ENCODE measurements at regions not wholly inside any gene's neighbourhood (a gene's known extent, or its start where the extent isn't known, plus 50 kb on each side); places are given as distances from the start of the nearest gene placed in this dataset.

DNA sequence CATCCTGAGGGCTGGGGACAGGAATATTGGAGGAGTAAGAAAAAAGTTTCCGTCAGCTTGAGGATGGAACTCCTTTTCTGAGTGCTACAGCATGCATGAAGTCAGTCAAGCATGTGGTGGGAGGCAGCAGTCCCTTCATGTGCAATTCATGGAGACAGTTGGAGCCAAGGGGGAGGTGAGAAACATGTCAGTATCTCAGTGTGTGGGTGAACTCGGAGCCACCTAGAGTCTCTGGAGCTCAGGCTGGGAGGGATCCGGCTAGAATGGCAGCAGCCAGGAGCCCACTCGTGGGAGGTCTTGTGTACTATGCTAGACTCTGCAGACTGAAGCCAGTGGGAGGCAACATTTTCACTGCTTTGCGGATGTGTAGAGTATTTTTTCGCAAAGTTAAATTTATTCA, 60.3 kb downstream of the AVPR1A start:
- no peak for DNase-seq (ENCODE audit: extremely low read depth, low read depth)

DNA sequence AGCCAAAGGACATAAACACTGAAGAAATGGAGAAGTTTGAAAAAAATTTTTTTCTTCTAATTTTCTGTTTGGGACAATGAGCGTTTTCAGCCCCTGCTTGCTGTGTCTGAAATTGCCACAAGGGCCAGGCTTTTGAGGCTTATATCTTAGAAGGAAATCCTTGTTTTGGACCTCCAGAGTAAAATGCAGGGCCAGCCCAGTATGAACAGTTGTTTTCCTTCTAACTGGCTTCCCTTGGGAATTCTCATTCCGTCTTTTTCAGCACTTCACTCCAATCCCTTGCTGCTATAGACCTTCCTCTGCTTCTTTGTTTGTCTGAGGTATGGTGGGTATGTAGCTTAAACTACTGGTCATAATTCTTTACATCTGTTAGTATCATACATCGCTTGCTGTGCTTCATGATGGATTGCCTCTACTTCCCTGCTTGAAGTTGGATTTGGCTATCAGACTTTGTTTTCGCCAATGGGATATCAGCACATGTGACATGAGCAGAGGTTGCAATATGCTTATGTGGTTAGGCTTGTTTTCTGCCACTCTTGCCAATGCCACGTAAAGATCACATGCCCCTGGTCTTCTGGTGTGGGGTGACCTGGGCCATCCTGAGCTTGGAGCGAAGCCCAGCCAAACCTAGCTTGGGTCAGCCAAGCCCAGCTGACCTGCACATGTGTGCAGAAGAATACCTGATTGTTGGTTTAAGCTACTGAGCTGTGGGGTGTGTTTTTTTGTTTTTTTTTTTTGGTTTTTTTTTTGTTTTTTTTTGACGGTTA, 64.7 kb downstream of the AVPR1A start:
- DNase-seq (ENCODE audit: extremely low read depth, low read depth) = no peak

DNA sequence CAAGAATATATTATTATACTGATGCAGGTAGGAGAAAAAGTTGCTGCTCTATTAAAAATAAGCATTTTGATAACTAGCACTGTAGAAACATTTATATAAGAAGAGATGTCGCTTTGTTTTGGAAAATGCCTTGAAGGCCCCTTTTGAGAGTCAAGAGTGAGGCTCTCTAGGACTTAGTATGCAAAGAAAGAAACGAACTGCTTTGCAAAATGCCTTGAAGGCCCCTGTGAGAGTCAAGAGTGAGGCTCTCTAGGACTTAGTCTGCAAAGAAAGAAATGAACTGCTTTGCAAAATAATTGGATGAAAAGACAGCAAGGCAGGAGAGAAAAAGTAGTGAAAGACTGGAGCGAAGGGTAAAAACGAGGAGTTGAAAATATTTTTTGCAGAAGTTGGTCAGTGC, 65.9 kb downstream of the AVPR1A start:
- no peak for DNase-seq (ENCODE audit: extremely low read depth, low read depth)

DNA sequence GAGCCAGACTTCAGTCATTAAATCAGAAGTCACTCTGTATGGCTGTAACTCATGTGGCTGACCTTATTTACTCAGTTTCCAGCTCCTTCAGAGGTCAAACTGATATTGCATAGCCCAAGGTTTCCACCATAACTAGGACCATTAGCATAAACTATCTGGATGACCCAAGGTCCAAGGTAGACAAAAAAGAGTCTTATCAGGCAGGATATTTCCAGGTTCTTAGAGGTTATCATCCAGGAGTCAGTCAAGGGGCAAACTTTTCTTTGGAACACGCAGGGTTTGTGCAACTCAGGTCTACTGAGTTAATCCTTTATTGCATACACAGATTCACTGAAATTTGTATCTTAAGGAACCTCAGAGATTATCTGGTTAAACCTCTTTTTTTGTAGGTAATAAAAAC, 66.5 kb downstream of the AVPR1A start:
- DNase-seq (ENCODE audit: extremely low read depth, low read depth) = no peak

DNA sequence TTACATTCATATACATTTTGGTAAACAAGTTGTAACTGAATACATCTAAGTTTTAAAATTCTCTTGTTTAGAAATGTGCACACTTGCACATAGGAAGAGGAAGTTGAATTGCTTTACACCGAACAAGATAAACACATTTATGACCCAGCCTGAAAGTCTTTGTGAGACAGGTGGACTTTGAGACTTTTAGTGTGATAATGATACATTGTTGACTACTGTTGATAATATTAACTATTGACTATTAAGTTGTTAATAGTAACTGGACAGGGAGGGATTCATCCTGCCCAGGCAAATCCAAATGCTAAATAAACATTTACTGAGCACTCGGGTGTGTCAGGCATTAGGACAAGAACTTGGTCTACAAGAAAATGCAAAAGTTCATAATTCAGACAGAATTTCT, 68.0 kb downstream of the AVPR1A start:
- DNase-seq (ENCODE audit: extremely low read depth, low read depth) = no peak

DNA sequence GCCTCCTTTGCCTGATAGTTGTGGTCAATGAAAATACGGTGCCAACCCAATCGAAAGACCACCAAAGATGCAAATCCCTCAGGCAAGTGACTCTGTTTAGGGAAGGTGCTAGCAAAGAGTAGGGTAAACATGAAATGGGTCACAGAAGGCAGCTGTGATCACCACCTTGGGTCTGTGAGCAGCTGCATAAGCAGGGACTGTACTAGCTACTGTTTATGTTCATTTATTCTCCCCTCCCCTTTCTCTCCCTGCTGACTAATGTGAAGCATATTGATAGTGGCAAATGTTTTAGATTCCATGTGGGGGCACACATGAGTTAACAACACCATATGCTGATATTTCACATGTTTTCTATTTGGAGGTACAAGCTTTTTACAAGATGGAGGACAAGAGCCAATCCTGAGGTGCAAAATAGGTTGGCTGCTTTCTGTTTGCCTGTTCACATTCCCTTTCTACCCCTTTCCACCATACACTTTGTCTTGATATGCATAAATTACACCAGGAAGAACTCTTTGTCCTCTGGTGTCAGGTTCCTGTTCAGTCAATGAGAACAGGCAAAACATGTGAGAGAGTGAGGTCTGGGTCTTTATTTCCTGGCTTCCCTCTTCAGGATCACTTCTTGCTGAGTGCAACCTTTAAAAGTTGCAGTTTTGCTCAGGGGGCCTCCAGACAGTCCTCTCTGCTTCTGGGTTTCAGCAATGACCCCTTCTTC, 71.1 kb downstream of the AVPR1A start:
- DNase-seq (ENCODE audit: extremely low read depth, low read depth) = no peak

DNA sequence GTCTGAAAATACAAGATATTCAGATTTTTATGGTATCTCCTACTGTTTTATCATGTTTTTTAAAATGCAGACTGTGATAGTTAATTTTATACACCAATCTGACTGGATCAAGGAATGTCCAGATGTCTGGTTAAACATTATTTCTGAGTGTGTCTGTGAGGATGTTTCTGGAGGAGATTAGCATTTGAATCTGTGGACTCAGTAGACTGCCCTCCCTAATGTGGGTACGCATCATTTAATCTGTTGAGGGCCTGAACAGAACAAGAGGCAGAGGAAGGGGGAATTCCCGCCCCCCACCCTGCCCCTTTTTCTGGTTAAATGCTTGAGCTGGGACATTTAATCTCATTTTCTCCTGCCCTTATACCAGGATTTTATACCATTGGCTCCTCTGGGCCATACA, 72.1 kb downstream of the AVPR1A start:
- DNase-seq (ENCODE audit: extremely low read depth, low read depth) = no peak

DNA sequence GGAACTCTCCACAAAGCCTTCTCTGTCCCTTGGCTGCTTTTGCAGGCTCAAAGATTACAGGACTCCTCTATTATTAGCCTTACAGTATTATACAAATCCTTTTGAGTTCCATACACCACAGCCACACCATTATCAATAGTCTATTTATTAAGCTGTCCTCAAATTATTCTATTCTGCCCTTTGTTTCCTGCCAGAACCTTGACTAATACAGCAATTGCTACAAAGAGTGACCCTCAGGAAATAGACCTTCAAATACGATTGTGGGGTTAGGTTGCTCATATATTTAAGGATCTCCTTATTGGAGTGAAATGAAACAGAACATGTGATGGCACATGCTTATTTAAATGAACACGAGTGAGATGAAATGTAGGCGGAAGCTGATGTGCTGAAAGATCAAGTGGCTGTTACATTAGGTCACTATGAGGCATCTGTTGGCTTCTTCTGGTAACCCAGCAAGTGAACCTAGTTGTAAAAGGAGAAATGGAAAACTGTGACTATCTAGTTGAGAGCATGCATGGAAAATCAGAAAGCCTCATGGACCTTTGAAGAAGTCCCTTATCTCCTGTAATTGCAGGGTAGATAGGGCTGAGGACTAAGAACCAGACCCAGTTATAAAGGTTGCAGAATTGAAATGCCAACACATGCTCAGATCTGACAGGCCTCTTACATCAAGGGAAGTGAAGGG, 75.5 kb downstream of the AVPR1A start:
- no peak for DNase-seq (ENCODE audit: extremely low read depth, low read depth)

DNA sequence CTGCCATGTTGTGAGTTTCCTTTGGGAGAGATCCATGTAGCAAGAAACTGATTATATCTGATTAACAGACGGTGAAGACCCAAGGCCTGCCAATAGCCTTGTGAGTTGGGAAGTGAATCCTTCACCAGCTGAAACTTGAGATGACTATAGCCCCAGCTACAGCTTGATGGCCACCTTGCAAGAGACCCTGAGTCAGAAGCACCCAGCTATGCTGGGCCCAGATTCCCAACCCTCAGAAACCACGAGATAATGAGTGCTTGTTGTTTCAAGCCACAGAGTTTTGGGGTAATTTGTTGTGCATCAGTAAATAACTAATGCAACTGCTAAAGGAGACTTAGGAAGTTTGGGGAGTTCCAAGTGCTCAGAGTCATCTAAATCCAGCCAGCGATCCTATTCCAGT, 80.3 kb downstream of the AVPR1A start:
- no peak for DNase-seq (ENCODE audit: extremely low read depth, low read depth)

DNA sequence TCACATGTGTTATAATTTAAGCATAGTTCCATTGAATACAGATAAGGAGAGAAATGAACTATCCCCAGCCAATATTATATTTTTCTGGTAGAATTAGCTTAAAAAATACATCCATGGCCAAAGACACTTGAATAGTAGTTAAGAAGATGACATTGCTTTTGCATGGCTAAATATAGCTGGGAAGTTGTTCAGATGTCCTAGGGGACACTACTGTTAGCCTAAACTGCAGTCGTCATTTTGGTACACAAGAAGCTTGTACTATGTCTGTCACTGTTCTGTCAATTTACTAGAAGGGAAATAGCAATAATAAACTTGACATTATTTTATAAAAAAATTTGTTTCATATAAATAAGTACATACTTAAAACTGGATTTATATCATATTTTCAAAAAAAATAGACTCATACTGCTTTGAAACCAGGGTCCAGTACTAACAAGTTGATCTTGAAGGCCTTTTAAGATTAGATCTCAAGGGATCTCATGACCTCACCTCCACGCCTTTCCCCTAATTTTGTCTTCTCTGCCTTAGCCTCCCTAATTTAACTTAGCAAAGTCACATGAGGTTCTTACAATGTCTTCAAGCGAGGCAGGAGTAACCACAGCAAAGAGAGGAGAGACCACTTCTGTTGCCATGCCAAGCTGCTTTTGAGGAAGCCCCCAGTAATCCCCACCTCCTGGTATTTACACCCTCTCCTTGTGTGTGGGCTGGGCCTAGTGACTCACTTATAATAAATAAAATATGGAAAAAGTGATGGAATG, 81.0 kb downstream of the AVPR1A start:
- no peak for DNase-seq (ENCODE audit: extremely low read depth, low read depth)

DNA sequence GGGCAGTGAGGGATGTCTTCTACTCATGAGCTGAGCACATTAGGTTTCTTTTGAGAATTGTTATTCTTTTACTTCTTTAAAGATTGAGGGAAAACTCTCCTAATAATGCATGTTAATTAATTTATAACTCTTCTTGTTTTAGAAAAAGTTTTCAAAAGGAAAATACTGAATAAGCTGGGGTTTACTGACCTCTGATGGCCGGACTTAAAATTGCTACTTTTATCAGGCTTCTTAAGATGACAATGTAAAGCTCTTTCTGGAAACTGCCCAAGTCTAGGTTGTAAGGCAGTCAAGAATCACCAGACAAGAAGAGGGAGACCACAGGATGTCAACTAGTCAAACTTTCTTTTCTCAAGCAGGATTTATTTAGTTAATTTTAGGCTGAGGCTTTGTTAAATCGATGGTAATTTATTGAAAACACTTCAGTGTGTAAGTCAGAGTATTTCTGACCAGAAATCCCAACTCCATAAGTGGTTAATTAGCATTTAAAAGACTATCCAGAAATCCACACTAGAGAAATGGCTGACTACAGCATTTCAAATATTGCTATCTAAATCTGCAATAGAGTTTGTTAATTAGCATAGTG, 82.1 kb downstream of the AVPR1A start:
- DNase-seq (ENCODE audit: extremely low read depth, low read depth) = peak; percentile 58

DNA sequence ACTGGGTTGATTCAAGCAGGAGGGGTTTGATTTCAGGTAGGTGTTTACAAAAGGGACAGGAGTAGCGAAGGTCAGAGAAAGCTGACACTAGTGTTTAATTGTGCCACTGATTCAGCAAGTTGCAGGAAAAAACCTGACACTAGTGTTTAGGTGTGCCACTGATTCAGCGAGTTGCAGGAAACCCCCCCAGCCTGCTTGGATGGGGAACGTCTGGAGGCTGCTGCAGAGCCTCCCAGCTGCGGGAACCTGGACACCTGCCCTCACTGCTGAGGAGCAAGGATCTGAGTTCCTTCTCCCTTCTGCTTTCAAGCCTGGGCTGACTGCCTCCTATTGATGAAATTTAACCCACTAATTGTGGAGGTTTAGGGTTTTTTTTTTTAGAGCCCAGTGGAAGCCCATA, 84.2 kb downstream of the AVPR1A start:
- DNase-seq (ENCODE audit: extremely low read depth, low read depth) = no peak

DNA sequence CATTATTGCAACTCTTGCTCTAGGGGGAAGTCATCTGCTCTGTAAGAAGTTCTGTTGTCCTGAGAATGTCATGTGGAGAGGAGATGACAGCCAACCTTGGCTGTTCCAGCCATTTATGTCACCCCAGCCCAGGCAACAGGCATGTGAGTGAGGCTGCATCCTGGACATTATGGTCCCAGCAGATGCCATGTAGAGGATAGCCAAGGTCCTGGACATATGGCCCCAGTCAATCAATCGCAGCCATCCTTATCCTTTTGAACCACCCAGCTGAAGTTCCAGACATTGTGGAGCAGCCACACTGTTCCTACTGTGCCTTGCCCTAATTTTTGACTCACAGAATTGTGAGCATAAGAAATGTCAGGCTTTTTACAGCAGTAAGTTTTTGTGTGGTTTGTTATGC, 84.9 kb downstream of the AVPR1A start:
- DNase-seq (ENCODE audit: extremely low read depth, low read depth) = no peak

DNA sequence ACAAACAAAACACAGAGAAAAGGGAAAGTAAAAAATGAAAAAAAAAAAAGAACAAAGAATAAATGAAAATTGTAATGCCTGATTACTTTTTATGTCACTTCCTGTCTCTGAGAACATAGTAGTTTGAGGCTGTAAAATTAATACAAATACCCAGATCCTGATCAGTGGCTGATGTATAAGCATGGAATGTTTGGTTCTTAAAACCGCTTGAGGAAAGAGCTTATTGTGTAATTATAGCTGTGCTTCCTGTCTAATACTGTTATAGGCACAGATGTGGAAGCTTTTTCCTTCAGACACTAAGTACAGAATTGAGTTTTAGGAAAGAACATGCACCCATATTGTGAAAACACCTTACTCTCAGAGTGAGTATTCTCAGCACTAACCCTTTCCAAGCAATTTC, 86.9 kb downstream of the AVPR1A start:
- DNase-seq (ENCODE audit: extremely low read depth, low read depth) = no peak

DNA sequence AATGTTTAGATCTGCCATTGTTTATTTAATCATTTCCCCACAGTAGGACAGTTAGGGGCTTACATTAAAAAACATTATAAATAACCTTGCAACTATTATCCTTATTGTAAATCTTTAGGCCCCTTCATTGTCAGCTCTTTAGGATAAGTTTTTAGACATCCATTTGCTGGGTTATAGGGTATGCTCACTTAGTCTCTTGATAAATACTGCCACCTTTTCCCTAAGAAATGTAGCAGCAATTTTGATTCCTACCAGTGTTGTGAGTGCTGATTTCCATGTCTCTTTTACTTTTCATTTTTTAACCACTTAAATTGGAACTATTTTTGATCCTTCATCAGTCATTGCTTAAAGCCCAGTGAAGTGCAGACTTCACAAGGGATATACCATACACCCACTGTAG, 94.4 kb downstream of the AVPR1A start:
- no peak for DNase-seq (ENCODE audit: extremely low read depth, low read depth)

DNA sequence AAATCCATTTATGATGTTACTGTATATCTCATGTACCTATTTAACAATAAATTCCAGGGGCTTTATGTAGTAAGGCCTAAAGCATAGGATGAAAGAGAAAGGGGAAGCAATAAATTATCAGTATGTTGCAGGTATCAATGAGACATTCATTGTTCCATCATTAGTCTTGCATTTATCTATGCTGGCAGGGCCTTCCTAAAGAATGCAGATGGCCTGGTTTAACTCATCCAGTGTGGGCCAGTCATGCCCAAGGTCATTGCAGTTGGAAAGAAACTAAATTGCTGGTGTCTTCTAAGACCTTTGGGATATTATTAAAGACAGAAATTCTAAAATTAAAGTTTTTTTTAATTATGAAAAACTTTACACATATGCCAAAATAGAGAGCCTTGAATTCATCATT, 98.3 kb downstream of the AVPR1A start:
- no peak for DNase-seq (ENCODE audit: extremely low read depth, low read depth)

DNA sequence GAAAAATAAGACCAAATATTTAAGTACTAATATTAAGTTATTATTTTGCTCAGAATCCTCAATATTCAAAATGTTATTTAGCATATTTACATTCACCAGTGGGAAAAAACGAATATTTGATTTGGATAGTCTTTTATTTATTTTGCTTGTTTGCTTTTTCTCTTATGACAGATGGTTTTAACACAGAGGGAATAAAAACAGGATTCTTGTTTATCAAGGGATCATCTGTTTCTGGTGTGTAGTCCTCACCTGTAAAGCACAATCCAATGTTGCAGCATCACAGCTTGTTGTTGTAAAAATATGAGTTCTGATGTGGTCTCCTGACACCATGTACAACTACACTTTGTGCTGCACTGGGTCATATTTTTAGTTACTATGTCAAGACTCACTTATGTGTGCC, 103.9 kb downstream of the AVPR1A start:
- DNase-seq (ENCODE audit: extremely low read depth, low read depth) = no peak

DNA sequence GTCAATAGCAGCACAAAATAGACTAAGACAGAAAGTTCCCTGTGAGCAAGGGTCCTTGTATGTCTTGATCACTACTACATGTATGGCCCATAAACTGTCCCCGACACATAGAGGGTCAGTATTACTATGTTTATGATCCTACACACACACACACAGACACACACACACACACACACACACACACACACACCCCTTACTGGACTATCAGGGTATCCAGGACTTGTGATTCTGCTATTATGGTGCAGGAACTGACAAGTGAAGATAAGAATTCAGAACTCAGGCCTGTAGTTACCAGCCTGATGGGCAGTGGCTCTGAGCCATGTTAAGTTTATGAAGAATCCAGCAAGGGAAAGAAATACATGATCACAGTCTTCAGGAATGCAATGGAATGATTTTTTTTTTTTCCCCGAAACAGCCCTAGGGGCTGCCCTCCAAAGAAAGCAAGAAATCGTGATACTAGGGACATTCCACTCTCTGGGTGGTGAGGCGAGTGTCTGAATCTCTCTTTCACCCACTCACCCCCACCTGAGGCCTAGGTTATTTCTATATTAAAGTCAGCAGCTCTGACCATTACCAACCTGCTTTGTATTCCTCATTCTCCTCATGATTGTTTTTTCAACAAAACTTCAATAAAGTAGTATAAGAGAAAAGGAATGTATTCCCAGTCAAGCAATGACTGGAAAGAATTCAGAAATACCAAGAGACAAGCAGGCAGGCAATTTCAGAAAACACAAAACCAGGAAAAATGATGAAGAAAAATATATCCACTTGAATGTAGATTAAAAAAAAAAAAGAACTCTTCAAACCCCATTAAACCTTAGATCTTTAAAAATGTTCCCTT, 105.8 kb downstream of the AVPR1A start:
- DNase-seq (ENCODE audit: extremely low read depth, low read depth) = no peak

DNA sequence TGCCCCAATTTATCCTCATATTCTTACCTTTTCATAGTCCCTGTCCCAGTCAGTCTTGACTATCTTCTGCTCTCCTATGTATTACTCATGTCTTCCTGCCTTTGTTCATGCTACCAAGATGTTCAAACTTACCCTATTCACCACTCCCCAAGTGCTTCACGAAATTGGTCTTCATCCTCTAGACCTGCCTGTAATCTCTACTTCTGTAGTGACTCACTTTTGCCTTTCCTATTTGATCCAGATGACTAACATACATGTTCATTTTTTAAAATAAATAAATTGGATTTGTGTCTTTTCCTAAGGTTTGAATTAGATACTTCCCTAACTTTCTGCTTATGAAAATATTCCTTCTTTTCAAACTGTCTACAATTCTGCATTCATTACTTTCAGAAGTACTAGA, 107.7 kb upstream of the PPM1H start:
- no peak for DNase-seq (ENCODE audit: extremely low read depth, low read depth)

DNA sequence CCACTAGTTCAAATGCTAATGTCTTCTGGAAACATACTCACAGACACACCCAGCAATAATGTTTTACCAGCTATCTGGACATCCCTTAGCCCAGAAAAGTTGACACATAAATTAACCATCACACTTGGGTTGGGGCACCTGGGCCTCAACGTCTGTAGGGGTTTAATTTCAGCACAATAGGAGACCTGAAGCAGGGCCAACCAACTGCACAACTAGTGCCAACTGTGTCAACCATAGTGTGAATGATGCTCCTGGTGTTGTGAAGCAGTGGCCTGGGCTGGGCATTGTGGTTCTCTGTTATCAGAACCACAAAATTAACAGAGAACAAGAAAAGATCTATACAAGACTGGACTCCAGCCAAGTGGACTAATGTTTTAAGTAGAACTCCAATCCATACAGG, 106.7 kb upstream of the PPM1H start:
- DNase-seq (ENCODE audit: extremely low read depth, low read depth) = no peak
